C4-2B (cell line): ENCODE measurements at regions not wholly inside any gene's neighbourhood (a gene's known extent, or its start where the extent isn't known, plus 50 kb on each side); places are given as distances from the start of the nearest gene placed in this dataset.

Experiments used
- H3K27ac ChIP-seq: fragments of 450-650 bp; 2 replicates; pipeline ENCODE4 v1.5.1; 2017
- ZFX ChIP-seq: fragments of 450-650 bp; IDR thresholded peaks from 2 replicates; pipeline ENCODE4 v1.6.1; 2017
- TF ChIP-seq, protein P1 (sequence below): fragments of 450-650 bp; conservative IDR thresholded peaks from 2 replicates; pipeline ENCODE4 v1.5.1; 2017; ENCODE audit warnings: mild to moderate bottlenecking

DNA sequence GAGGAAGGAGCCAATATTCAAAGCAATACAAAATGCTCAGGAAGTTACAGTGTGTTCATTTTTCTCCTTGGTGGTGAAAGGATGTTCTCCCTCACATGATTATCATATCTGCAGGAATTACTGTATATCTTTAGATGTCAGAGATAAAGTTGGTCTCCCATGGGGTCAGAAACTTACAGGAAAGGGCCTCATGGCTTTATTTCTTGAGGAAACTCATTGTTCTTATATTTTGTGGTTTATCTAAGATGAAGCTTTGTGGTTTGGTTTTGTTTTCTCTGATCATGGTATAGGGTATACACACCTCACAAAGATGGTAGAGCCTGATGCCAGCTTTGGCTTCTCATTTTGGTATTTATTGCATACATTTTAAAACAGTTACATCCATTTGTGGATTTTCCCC is 100.5 kb upstream of the STXBP5 start:
- H3K27ac ChIP-seq: no peak overlapping the region
- no peak for TF ChIP-seq ZFX
- TF ChIP-seq, protein P1, sequence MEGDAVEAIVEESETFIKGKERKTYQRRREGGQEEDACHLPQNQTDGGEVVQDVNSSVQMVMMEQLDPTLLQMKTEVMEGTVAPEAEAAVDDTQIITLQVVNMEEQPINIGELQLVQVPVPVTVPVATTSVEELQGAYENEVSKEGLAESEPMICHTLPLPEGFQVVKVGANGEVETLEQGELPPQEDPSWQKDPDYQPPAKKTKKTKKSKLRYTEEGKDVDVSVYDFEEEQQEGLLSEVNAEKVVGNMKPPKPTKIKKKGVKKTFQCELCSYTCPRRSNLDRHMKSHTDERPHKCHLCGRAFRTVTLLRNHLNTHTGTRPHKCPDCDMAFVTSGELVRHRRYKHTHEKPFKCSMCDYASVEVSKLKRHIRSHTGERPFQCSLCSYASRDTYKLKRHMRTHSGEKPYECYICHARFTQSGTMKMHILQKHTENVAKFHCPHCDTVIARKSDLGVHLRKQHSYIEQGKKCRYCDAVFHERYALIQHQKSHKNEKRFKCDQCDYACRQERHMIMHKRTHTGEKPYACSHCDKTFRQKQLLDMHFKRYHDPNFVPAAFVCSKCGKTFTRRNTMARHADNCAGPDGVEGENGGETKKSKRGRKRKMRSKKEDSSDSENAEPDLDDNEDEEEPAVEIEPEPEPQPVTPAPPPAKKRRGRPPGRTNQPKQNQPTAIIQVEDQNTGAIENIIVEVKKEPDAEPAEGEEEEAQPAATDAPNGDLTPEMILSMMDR: no peak

DNA sequence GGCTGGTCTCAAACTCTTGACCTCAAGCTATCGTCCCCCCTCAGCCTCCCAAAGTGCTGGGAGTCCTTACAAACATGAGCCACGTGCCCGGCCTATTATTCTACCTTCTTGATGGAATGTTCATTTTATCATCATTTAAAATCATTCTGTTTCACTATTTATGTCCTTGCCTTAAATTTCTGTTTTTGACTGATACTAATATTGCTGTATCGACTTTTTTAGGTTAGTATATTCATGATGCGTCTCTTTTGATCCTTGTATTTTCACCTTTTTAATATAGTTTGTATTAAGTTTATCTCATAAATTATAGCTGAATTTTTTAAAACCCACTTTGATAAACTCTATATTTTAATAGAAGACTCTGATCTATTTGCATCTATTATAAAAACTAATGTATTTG is 98.4 kb upstream of the STXBP5 start:
- TF ChIP-seq, protein P1: no peak
- no peak for TF ChIP-seq ZFX
- H3K27ac ChIP-seq: no peak overlapping the region

- H3K27ac ChIP-seq: no peak overlapping the region
- TF ChIP-seq, protein P1: no peak
- no peak for TF ChIP-seq ZFX
Observed at GRCh38 chr6:147106759-147107401, 97.3 kb upstream of the STXBP5 start.

DNA sequence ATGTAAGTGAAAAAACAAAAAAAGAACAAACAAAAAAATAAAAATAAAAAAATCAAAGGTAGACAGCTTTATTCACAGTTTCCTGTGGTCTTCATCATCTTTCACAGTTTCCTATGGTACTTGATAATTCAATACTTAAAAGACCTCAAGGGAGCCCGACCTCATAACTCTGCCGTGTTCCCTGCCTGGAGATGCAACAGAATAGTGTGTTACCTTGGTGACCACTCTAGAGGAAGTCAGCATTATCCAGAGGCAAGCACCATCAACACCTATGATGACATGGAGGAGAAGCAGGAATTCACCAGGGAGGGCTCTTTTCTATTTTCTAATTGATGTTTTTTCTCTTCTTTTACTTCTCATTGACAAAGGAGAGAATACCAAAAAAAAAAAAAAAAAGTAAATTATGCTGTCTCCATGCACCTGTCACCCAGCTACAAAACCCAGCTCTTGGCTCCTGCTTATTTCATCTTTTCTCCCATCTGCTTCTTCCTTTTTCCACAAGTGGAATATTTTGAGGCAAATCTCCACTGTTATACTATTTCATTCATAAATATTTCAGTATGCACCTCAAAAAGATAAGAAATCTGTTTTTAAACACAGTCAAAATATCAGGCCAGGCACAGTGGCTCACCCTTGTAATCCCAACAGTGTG is 95.8 kb upstream of the STXBP5 start:
- TF ChIP-seq, protein P1: no peak
- no peak for TF ChIP-seq ZFX
- no peak overlapping the region for H3K27ac ChIP-seq

DNA sequence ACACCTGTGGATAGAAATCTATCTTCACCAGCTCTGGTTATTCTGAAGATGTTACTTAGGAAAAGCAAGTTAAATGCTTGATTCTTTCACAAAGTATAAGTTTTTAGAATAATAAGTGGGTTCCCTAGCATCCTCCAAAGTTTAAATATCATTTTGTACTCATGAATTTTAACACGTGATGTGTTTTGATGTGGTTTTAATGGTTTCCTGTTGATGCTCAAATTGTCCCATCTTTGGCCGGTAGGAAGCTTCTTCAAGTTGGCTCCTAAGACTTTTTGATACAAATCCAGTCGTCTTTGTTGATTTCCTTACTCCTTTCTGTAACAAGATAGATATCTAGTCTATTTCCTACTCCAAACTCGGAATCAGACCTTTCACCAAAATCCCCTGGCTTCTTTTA is 94.5 kb upstream of the STXBP5 start:
- TF ChIP-seq ZFX: no peak
- TF ChIP-seq, protein P1: no peak
- no peak overlapping the region for H3K27ac ChIP-seq

- TF ChIP-seq, protein P1: no peak
- no peak for TF ChIP-seq ZFX
Observed at GRCh38 chr6:147116056-147116455, 88.2 kb upstream of the STXBP5 start.

DNA sequence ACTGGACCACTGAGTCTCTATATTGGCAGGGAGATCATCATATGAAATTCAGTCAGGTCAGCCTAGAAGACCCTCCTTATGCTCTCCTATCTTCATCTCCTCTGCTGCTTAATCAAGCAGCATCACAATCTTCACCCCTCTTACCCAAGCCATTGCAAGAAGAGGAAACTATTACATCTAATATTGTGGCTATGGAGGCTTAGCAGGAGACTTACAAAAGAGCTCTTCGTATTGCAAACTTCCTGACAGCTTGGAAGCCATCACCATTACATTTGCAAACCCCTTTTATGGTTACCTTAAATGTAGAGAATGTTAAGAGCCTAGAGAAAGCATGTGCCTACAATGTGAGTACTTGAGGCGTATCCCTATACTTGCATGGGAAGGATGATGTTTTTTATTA is 87.2 kb upstream of the STXBP5 start:
- TF ChIP-seq ZFX: no peak
- TF ChIP-seq, protein P1: no peak
- no peak overlapping the region for H3K27ac ChIP-seq

More at GRCh38 chr6:147116056-147116455, 88.2 kb upstream of the STXBP5 start:
- H3K27ac ChIP-seq: no peak overlapping the region
